ENCODE measurements at regions not wholly inside any gene's neighbourhood (a gene's known extent, or its start where the extent isn't known, plus 50 kb on each side); places are given as distances from the start of the nearest gene placed in this dataset.

DNA sequence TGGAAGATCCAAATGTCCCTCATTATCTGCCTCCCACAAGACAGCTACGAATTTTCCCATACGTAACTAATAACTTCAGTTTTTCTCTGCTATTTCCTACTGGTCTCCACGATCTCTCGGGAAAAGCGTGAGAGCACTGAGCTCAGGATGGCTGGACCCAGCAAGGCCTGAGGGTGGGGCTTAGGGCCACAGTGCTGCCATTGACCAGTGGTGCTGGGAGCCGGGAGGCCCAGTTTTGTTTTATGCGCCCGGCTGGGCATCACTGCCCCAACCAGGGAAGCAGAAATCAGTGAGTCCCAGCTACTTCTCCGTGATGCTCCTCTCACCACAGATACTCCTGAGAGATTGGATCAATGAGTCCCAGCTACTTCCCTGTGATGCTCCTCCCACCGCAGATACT lies 238.4 kb downstream of the LY86 start:
- FAIRE-seq = no peak
- no peak for TF ChIP-seq GATA2 (IDR thresholded peaks at IDR 0.05; ENCODE audit: insufficient read depth, insufficient read length, low read depth, low read length)
- TF ChIP-seq EZH2 (IDR thresholded peaks at IDR 0.05; ENCODE audit: borderline replicate concordance, low read depth, low read length, severe bottlenecking) = no peak
- no peak for TF ChIP-seq MAX (IDR thresholded peaks at IDR 0.05; ENCODE audit: insufficient read depth, insufficient read length)
- no peak for TF ChIP-seq POLR2A (IDR thresholded peaks at IDR 0.05; ENCODE audit: low read depth, low read length)
- no peak for TF ChIP-seq JUN (IDR thresholded peaks at IDR 0.05; ENCODE audit: borderline replicate concordance, insufficient read depth, insufficient read length, low read depth)
- TF ChIP-seq MYC (IDR thresholded peaks at IDR 0.05; ENCODE audit: low read depth, low read length) = no peak
- no peak for TF ChIP-seq POLR2AphosphoS5 (IDR thresholded peaks at IDR 0.05; ENCODE audit: insufficient read depth, low read depth, low read length)
- TF ChIP-seq, protein P1, sequence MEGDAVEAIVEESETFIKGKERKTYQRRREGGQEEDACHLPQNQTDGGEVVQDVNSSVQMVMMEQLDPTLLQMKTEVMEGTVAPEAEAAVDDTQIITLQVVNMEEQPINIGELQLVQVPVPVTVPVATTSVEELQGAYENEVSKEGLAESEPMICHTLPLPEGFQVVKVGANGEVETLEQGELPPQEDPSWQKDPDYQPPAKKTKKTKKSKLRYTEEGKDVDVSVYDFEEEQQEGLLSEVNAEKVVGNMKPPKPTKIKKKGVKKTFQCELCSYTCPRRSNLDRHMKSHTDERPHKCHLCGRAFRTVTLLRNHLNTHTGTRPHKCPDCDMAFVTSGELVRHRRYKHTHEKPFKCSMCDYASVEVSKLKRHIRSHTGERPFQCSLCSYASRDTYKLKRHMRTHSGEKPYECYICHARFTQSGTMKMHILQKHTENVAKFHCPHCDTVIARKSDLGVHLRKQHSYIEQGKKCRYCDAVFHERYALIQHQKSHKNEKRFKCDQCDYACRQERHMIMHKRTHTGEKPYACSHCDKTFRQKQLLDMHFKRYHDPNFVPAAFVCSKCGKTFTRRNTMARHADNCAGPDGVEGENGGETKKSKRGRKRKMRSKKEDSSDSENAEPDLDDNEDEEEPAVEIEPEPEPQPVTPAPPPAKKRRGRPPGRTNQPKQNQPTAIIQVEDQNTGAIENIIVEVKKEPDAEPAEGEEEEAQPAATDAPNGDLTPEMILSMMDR (IDR thresholded peaks at IDR 0.05; ENCODE audit: extremely low read depth in 1 of 2, insufficient read depth in 1 of 2, low read depth in 1 of 2, low read length in 2 of 2) = no peak
- TF ChIP-seq FOS (IDR thresholded peaks at IDR 0.05; ENCODE audit: borderline replicate concordance, insufficient read depth, low read length) = no peak
- no peaks in the 10 kb centered on the region for H3K9me3 ChIP-seq (replicated peaks; ENCODE audit: control insufficient read depth, insufficient read depth, low read length)

More for the DNA sequence above, 238.4 kb downstream of the LY86 start:
- H3K4me2 ChIP-seq (ENCODE audit: insufficient read depth, low read length) = no peak overlapping the region
- ChIA-PET CTCF (interaction anchor here (0.6 to 3.0 kb wide), 8 partner anchors 16 to 130 kb away, joined by 3 to 13 read pairs (median 5); no protein-coding TSS in a partner anchor), POLR2A (no interaction called here)
- H2AFZ ChIP-seq (ENCODE audit: low read depth, low read length) = peak overlapping the region; percentile 47
- dilution Hi-C loops (cut with MboI; ENCODE audit: extremely low pct_ligation_motif_present, low sequenced_read_pairs) = no loop called here
- intact Hi-C loops (cut with micrococcal nuclease) = loop anchor here (1.0 to 5.0 kb wide), 4 partner anchors 16 to 416 kb away; no protein-coding TSS in a partner anchor
- peak overlapping the region; percentile 48 for H3K27ac ChIP-seq (ENCODE audit: insufficient read depth, low read depth, low read length)
- H3K4me1 ChIP-seq (ENCODE audit: control insufficient read depth, extremely low read depth, insufficient read depth, low read length) = peaks cover 16% of the 10 kb centered on the region
- no peaks in the 10 kb centered on the region for H3K79me2 ChIP-seq (ENCODE audit: control insufficient read depth, insufficient read depth, low read length)
- peaks cover 0 to 2% of the 10 kb centered on the region in 2 experiments for H3K27me3 ChIP-seq (ENCODE audit: control insufficient read depth in 2 of 2, insufficient read depth in 2 of 2, low read length in 2 of 2)
- DNase-seq (ENCODE audit: low read depth, low spot score) = no peak
- no peaks in the 10 kb centered on the region for H3K9me1 ChIP-seq (replicated peaks; ENCODE audit: control insufficient read depth, extremely low read depth, insufficient read depth, low read length)
- no peak overlapping the region for H3K4me3 ChIP-seq (replicated peaks in 1 of 3; ENCODE audit: insufficient read depth in 1 of 3, low read depth in 1 of 3, low read length in 3 of 3)
- no peak overlapping the region for H3K9ac ChIP-seq (replicated peaks; ENCODE audit: extremely low read depth, insufficient read depth, low read length)
- H3K36me3 ChIP-seq (ENCODE audit: control insufficient read depth in 2 of 2, extremely low read depth in 1 of 2, insufficient read depth in 2 of 2, low read length in 2 of 2) = no peaks in the 10 kb centered on the region
- H4K20me1 ChIP-seq (replicated peaks; ENCODE audit: control insufficient read depth, extremely low read depth, insufficient read depth, low read length) = no peaks in the 10 kb centered on the region
- no TSS peak for BruUV-seq (replicated peaks)
